Left lung (tissue), 4 donors: ENCODE measurements at regions not wholly inside any gene's neighbourhood (a gene's known extent, or its start where the extent isn't known, plus 50 kb on each side); places are given as distances from the start of the nearest gene placed in this dataset.

ENCODE experiments used
- ATAC-seq: fragments of 200-7000 bp; cut with Tn5 transposase; one replicate; pipeline ENCODE4 v1.9.1; 2020; ENCODE audit warnings: moderate library complexity
- DNase-seq, 4 donors: peaks; one replicate each; pipeline ENCODE4 v3.0.0-alpha.2; 2013 to 2020
- H3K27ac ChIP-seq, 2 donors: fragments of 200-600 bp; sonication (generic) in 1 of 2; one replicate each; pipeline versions ENCODE4 v1.5.0 to v1.8.0; 2020 to 2021
- H3K27me3 ChIP-seq, 2 donors: fragments of 200-600 bp; sonication (generic) in 1 of 2; one replicate each; pipeline versions ENCODE4 v1.5.0 to v1.8.0; 2020 to 2021
- H3K36me3 ChIP-seq, 2 donors: fragments of 200-600 bp; sonication (generic) in 1 of 2; one replicate each; pipeline versions ENCODE4 v1.5.0 to v1.8.0; 2020 to 2021
- H3K4me1 ChIP-seq, 2 donors: fragments of 200-600 bp; one replicate each; pipeline ENCODE4 v1.8.0; 2021
- H3K4me3 ChIP-seq, 2 donors: fragments of 200-600 bp; sonication (generic) in 1 of 2; one replicate each; pipeline versions ENCODE4 v1.5.0 to v1.8.0; 2020 to 2021; ENCODE audit warnings: mild to moderate bottlenecking in 1 of 2
- H3K9me3 ChIP-seq, 2 donors: fragments of 200-600 bp; sonication (generic) in 1 of 2; one replicate each; pipeline versions ENCODE4 v1.5.0 to v1.8.0; 2020 to 2021
- CTCF ChIP-seq, 2 donors: fragments of 200-600 bp; sonication (generic) in 1 of 2; IDR thresholded peaks; one replicate each; pipeline versions ENCODE4 v1.5.0 to v1.8.0; 2021; ENCODE audit warnings: antibody characterized with exemption in 2 of 2
- intact Hi-C, 2 donors: fragments of 100-400 bp; cut with DNase I; formaldehyde crosslinking; loops; one replicate each; pipeline versions ENCODE4 v1.11.2 to v1.14.2; 2022
- donor health status: DM: no; HTN: yes; CAD: no.
- donor health status: DM: no; HTN: no; CAD: no.

- H3K4me3 ChIP-seq = no peak overlapping the region
- no peaks in the 10 kb centered on the region for H3K27me3 ChIP-seq
- no peaks in the 10 kb centered on the region for H3K4me1 ChIP-seq
- no peak overlapping the region for H3K27ac ChIP-seq
- TF ChIP-seq CTCF (IDR thresholded peaks at IDR 0.05) = no peak
- DNase-seq (no peak), ATAC-seq (peak; percentile 75)
- intact Hi-C loops = no loop called here
- H3K9me3 ChIP-seq = no peaks in the 10 kb centered on the region
- no peaks in the 10 kb centered on the region for H3K36me3 ChIP-seq
These were observed 761.5 kb downstream of the EFNB2 start for GRCh38 chr13:105773863-105774538.

- H3K9me3 ChIP-seq = no peaks in the 10 kb centered on the region
- no peaks in the 10 kb centered on the region for H3K36me3 ChIP-seq
- no peaks in the 10 kb centered on the region for H3K4me1 ChIP-seq
- ATAC-seq (no peak), DNase-seq (no peak)
- no peak overlapping the region for H3K4me3 ChIP-seq
- H3K27me3 ChIP-seq = no peaks in the 10 kb centered on the region
- intact Hi-C loops = no loop called here
- H3K27ac ChIP-seq = no peak overlapping the region
- TF ChIP-seq CTCF (IDR thresholded peaks at IDR 0.05) = no peak
These were observed 762.2 kb downstream of the EFNB2 start for GRCh38 chr13:105773241-105773640.

- no peak for ATAC-seq
- H3K27ac ChIP-seq = no peak overlapping the region
- DNase-seq = no peak
- H3K9me3 ChIP-seq = peaks cover 0 to 5% of the 10 kb centered on the region in 2 donors
- no peaks in the 10 kb centered on the region for H3K4me1 ChIP-seq
- no peaks in the 10 kb centered on the region for H3K27me3 ChIP-seq
- TF ChIP-seq CTCF (IDR thresholded peaks at IDR 0.05) = no peak
- intact Hi-C loops = no loop called here
- no peaks in the 10 kb centered on the region for H3K36me3 ChIP-seq
- no peak overlapping the region for H3K4me3 ChIP-seq
These were observed 771.0 kb downstream of the EFNB2 start for GRCh38 chr13:105764486-105764885.

GRCh38 chr13:105763851-105764250 lies 771.6 kb downstream of the EFNB2 start:
- Histone ChIP-seq H3K9me3 (peaks cover 0 to 5% of the 10 kb centered on the region in 2 donors), H3K27ac (no peak overlapping the region), H3K4me1 (no peaks in the 10 kb centered on the region), H3K4me3 (no peak overlapping the region), H3K36me3 (no peaks in the 10 kb centered on the region), H3K27me3 (no peaks in the 10 kb centered on the region)
- intact Hi-C loops = no loop called here
- ATAC-seq (no peak), DNase-seq (no peak)
- TF ChIP-seq CTCF (IDR thresholded peaks at IDR 0.05) = no peak

GRCh38 chr13:105762096-105762495 lies 773.4 kb downstream of the EFNB2 start:
- Histone ChIP-seq H3K4me3 (no peak overlapping the region), H3K27me3 (no peaks in the 10 kb centered on the region), H3K9me3 (peaks cover 0 to 5% of the 10 kb centered on the region in 2 donors), H3K27ac (no peak overlapping the region), H3K4me1 (no peaks in the 10 kb centered on the region), H3K36me3 (no peaks in the 10 kb centered on the region)
- DNase-seq (no peak), ATAC-seq (no peak)
- TF ChIP-seq CTCF (IDR thresholded peaks at IDR 0.05) = no peak
- intact Hi-C loops = no loop called here
